DOHH2 (cell line): ENCODE measurements at regions not wholly inside any gene's neighbourhood (a gene's known extent, or its start where the extent isn't known, plus 50 kb on each side); places are given as distances from the start of the nearest gene placed in this dataset.

Experiments
- H3F3A ChIP-seq: fragments of 200-600 bp; sonication (generic), shearing (Covaris generic); 2 replicates; pipeline ENCODE4 v1.6.0; 2016; ENCODE audit warnings: antibody characterized with exemption, mild to moderate bottlenecking; ENCODE audit not compliant: control insufficient read depth, insufficient read depth
- H3K27ac ChIP-seq: fragments of 200-600 bp; sonication (generic); 2 replicates; pipeline ENCODE4 v1.5.1; 2014; ENCODE audit warnings: low read depth, mild to moderate bottlenecking, low read length, moderate library complexity
- H3K27me3 ChIP-seq: fragments of 200-600 bp; sonication (generic); 2 replicates; pipeline ENCODE4 v1.6.1; 2014; ENCODE audit warnings: mild to moderate bottlenecking, low read length, mixed read lengths; ENCODE audit not compliant: control insufficient read depth
- H3K36me3 ChIP-seq: fragments of 200-600 bp; sonication (generic); 2 replicates; pipeline ENCODE4 v1.6.1; 2014; ENCODE audit warnings: mild to moderate bottlenecking, low read length, moderate library complexity, mixed read lengths; ENCODE audit not compliant: control insufficient read depth
- H3K4me1 ChIP-seq: fragments of 200-600 bp; sonication (generic); 2 replicates; pipeline ENCODE4 v1.6.1; 2014; ENCODE audit warnings: mild to moderate bottlenecking, low read length, mixed read lengths; ENCODE audit not compliant: control insufficient read depth
- H3K4me2 ChIP-seq: fragments of 200-600 bp; sonication (generic); 2 replicates; pipeline ENCODE4 v1.6.0; 2014; ENCODE audit warnings: mild to moderate bottlenecking, low read length, moderate library complexity
- H3K4me3 ChIP-seq: fragments of 200-600 bp; sonication (generic); 2 replicates; pipeline ENCODE4 v1.5.1; 2014; ENCODE audit warnings: mild to moderate bottlenecking, low read length, mixed read lengths
- H3K79me2 ChIP-seq: fragments of 200-600 bp; sonication (generic); 2 replicates; pipeline ENCODE4 v1.6.1; 2014; ENCODE audit warnings: mild to moderate bottlenecking, low read length, mixed read lengths; ENCODE audit not compliant: control insufficient read depth
- H3K9me2 ChIP-seq: fragments of 200-600 bp; sonication (generic); replicated peaks from 2 replicates; pipeline ENCODE4 v1.6.1; 2014; ENCODE audit warnings: mild to moderate bottlenecking, low read length, mixed read lengths; ENCODE audit not compliant: control insufficient read depth
- H3K9me3 ChIP-seq: fragments of 200-600 bp; sonication (generic); 2 replicates; pipeline ENCODE4 v1.6.1; 2014; ENCODE audit warnings: antibody characterized with exemption, low read length, mixed read lengths; ENCODE audit not compliant: control insufficient read depth, insufficient read depth
- H4K20me1 ChIP-seq: fragments of 200-600 bp; sonication (generic); 2 replicates; pipeline ENCODE4 v1.6.0; 2014; ENCODE audit warnings: low read depth, mild to moderate bottlenecking, antibody characterized with exemption, low read length, moderate library complexity; ENCODE audit not compliant: control insufficient read depth, insufficient read depth
- CTCF ChIP-seq: fragments of 200-600 bp; sonication (generic); IDR thresholded peaks from one replicate; pipeline ENCODE4 v1.5.1; 2014; ENCODE audit warnings: antibody characterized with exemption, mild to moderate bottlenecking, low read depth, low read length; ENCODE audit not compliant: poor library complexity, severe bottlenecking
- EZH2phosphoT487 ChIP-seq: fragments of 200-600 bp; sonication (generic); IDR thresholded peaks from 2 replicates; pipeline ENCODE4 v1.6.1; 2017; ENCODE audit warnings: borderline replicate concordance, mild to moderate bottlenecking, antibody characterized with exemption, low read length, moderate library complexity, mixed read lengths

GRCh38 chr9:8156346-8156745 is 356.8 kb upstream of the DMAC1 start:
- TF ChIP-seq EZH2phosphoT487 = no peak
- no peak for TF ChIP-seq CTCF
- H3K4me1 ChIP-seq = no peaks in the 10 kb centered on the region
- H3K9me3 ChIP-seq = no peaks in the 10 kb centered on the region
- no peak overlapping the region for H3K4me3 ChIP-seq
- no peaks in the 10 kb centered on the region for H4K20me1 ChIP-seq
- no peaks in the 10 kb centered on the region for H3K79me2 ChIP-seq
- no peaks in the 10 kb centered on the region for H3K9me2 ChIP-seq
- H3K36me3 ChIP-seq = no peaks in the 10 kb centered on the region
- no peaks in the 10 kb centered on the region for H3K27me3 ChIP-seq
- H3K4me2 ChIP-seq = no peak overlapping the region
- no peaks in the 10 kb centered on the region for H3F3A ChIP-seq
- no peak overlapping the region for H3K27ac ChIP-seq

- H3K4me1 ChIP-seq = no peaks in the 10 kb centered on the region
- no peaks in the 10 kb centered on the region for H3K9me3 ChIP-seq
- H3K27ac ChIP-seq = no peak overlapping the region
- H3K4me2 ChIP-seq = no peak overlapping the region
- no peaks in the 10 kb centered on the region for H4K20me1 ChIP-seq
- no peaks in the 10 kb centered on the region for H3F3A ChIP-seq
- H3K79me2 ChIP-seq = no peaks in the 10 kb centered on the region
- no peaks in the 10 kb centered on the region for H3K9me2 ChIP-seq
- H3K4me3 ChIP-seq = no peak overlapping the region
- no peak for TF ChIP-seq EZH2phosphoT487
- no peak for TF ChIP-seq CTCF
- H3K27me3 ChIP-seq = no peaks in the 10 kb centered on the region
- H3K36me3 ChIP-seq = no peaks in the 10 kb centered on the region
Observed at GRCh38 chr9:8155706-8156105, 356.1 kb upstream of the DMAC1 start.

- H3K4me3 ChIP-seq = no peak overlapping the region
- H3F3A ChIP-seq = no peaks in the 10 kb centered on the region
- no peaks in the 10 kb centered on the region for H4K20me1 ChIP-seq
- no peak for TF ChIP-seq CTCF
- no peaks in the 10 kb centered on the region for H3K9me2 ChIP-seq
- H3K27me3 ChIP-seq = no peaks in the 10 kb centered on the region
- H3K9me3 ChIP-seq = no peaks in the 10 kb centered on the region
- no peak overlapping the region for H3K27ac ChIP-seq
- H3K4me1 ChIP-seq = no peaks in the 10 kb centered on the region
- H3K4me2 ChIP-seq = no peak overlapping the region
- no peaks in the 10 kb centered on the region for H3K79me2 ChIP-seq
- H3K36me3 ChIP-seq = no peaks in the 10 kb centered on the region
Observed at GRCh38 chr9:8143677-8144076, 344.1 kb upstream of the DMAC1 start.

- TF ChIP-seq CTCF (no peak), EZH2phosphoT487 (no peak)
- Histone ChIP-seq H3K9me2 (no peaks in the 10 kb centered on the region), H3K9me3 (no peaks in the 10 kb centered on the region)
Observed at GRCh38 chr9:8140557-8140956, 341.0 kb upstream of the DMAC1 start.

More at GRCh38 chr9:8140557-8140956, 341.0 kb upstream of the DMAC1 start:
- H3F3A ChIP-seq = no peaks in the 10 kb centered on the region
- H4K20me1 ChIP-seq = no peaks in the 10 kb centered on the region
- H3K4me3 ChIP-seq = no peak overlapping the region
- H3K4me2 ChIP-seq = no peak overlapping the region
- H3K4me1 ChIP-seq = no peaks in the 10 kb centered on the region
- H3K79me2 ChIP-seq = no peaks in the 10 kb centered on the region
- no peaks in the 10 kb centered on the region for H3K27me3 ChIP-seq
- no peaks in the 10 kb centered on the region for H3K36me3 ChIP-seq
- H3K27ac ChIP-seq = no peak overlapping the region
